Stimulated activated CD4-positive, alpha-beta T cell treated with anti-CD3 and anti-CD28 coated beads, Interleukin-12 subunit alpha, Interleukin-12 subunit beta, amount 100 ng/mL, for 48 hours (primary cell): ENCODE measurements at regions not wholly inside any gene's neighbourhood (a gene's known extent, or its start where the extent isn't known, plus 50 kb on each side); places are given as distances from the start of the nearest gene placed in this dataset.
"Not testable (repeated sequence)": the region's sequence is repeated elsewhere in the genome, so short reads cannot be mapped to it uniquely, and the experiment has no call there.

Experiments
- DNase-seq, 3 donors: peaks; one replicate each; pipeline ENCODE4 v3.0.0-alpha.2; 2020; ENCODE audit warnings: low read depth in 2 of 3, low spot score in 1 of 3

- DNase-seq: no peak
Observed at GRCh38 chr22:48779661-48780596, 1047.7 kb downstream of the BRD1 start.

GRCh38 chr22:48779211-48779643 is 1048.4 kb downstream of the BRD1 start:
- no peak for DNase-seq

DNA sequence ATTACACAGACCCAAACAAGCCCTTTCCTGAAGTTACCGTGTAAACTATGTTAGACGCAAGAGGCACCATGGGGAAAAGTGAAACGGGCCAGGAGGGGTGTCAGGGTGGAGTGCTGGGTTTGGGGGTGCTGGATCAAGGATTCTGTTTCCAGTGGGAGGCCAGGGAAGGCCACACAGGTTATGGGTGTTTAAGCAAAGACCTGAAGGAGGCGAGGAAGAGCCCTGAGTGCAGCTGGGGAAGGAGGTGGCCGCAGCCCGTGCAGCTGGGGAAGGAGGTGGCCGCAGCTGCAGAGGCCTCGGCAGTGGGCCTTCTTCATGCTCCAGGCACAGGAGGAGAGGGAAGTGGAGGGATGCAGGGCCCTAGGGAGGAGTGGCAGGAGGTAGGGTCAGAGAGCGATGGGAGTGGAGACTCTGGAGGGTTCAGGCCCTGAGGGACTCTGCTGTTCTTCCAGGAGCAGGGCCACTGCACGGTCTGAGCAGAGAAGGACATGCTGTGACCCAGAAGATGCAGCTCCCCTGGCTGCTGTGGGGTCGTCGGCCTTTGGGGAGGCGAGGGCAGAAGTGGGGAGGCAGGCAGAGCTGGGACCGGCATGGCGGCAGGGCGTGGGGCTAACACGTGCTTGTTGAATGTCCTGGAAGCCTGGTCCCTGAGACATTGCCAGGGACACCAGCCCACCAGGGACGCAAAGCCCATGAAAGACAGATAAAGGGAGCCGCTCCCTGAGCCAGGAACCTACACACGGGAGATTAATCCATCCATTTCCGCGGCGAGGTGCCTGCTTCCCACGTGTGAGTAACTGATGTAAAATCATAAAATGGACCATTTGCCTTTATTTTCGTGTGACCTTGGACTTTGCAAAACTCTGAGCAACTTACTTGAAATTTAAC is 1049.1 kb downstream of the BRD1 start:
- DNase-seq: no peak

GRCh38 chr22:48772286-48772907 is 1055.3 kb downstream of the BRD1 start:
- DNase-seq: no peak

GRCh38 chr22:48765595-48765994 is 1062.1 kb downstream of the BRD1 start:
- no peak for DNase-seq

DNA sequence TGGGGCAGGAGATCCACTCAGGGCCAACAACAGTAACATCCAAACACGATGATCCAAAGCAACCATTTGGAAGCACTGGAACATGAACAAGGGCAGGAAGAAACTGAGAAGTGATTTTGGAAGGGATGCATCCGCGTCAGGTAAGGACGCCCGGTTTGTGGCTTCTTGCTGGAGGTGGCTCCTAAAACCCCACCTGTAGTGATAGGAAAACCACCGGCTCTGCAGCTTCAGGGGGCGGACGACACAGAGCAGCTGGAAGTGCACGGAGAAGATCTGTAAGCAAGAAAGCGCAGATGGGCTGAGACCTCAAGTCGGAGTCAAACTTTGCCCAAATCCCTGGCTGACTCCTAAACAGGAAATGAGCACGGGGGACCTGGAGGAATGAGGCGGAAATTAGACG is 1066.1 kb downstream of the BRD1 start:
- DNase-seq: no peak

DNA sequence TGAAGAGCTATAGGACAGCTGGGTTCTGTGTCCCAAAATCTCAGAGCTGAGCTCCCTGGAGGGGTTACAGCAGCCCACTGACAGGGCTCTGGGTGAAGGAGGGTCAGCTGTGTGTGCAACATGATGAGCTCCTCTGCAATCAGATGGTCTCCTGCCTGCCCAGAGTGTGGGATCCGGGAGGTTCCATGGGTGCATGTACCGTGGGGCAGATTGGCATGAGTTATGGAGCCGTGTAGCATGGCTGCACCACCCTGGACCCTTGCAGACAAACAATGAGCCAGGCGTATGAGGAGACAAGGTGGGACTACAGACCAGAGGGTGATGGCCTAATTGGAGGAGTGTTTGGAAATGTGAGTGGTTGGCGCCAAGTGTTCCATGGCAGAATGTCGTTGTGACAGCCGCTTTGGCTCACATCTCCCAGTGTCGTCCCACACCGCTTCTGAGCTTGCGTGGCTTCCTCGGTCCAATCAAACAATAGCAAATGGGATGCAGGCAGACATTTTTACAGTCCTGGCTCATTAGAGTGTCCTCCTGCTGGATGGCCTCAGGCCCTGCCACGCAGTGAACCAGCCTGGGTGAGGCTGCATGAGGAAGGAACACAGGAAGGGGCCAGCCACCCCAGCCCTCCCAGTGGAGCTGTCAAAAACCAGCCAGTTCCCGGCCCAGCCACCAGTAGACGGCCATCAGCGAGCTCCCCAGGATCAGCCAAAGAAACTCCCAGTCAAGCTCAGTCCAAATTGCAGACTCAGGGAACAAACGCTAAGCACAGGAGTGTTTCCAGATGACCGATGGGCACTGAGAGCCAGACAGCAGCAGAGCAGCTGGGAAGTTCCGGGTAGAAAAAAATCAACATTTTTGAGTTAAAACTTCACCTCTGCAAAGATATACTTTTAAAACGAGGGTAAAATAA is 1066.9 kb downstream of the BRD1 start:
- DNase-seq: no peak

DNA sequence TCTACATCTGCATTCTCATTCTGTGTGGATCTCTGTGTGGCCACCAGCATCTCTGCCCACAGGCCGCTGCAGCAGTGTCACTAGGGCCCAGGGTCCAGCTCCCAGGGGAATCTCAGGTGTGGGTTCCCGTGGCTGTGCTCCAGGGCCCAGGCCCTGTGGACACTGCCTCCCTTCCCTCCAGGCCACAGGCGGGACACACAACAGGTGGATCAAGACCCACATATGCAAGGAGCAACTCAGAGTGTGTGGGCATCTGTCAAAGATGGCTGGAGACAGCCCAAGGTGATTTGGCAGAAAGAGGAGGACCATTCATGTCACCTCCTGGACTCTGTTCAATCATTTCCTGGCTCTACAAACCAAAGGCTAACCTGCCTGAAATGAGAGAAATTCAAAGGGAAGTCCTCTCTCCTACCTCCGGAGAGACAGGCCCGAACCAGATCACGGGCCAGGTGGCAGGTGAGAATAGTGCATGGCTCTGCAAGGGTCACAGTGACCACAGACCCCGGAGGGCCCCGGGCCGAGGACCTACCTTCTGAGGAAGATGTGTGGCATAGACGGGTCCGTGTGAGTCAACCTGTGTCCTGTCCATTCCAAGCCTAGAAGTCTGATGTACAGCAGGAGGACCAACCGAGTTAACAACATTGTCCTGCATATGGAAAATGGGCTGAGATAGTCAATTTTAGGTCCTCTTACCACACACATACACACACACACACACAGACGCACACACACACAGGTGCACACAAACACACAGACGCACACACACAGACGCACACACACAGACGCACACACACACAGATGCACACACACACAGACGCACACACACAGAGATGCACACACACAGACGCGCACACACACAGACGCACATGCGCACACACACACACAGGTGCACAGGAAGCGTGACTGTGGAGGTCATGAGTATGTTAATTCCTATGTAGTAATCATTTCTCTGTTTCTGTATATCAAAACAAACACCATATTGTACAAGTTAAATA is 1068.5 kb downstream of the BRD1 start:
- no peak for DNase-seq

GRCh38 chr22:48757985-48758561 is 1069.6 kb downstream of the BRD1 start:
- no peak for DNase-seq

DNA sequence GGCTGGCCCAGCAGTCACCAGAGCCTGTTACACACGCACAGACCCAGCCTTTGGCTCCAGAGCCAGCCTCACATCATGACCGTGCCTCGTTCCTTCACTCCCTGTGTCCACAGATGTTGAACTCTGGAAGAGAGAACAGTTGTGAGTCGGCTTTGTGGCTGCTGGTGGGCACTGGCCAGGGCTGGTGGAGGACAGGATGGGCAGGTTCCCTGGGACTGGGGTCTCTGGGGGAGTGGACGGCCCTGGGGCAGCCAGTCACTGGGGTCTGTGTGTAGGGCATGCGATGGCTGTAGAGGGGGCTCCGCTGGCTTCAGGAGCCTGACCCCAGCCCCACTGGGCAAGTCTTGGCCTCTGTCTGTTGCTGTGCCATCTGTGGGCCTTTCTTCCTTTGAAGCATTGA is 1070.1 kb downstream of the BRD1 start:
- no peak for DNase-seq

DNA sequence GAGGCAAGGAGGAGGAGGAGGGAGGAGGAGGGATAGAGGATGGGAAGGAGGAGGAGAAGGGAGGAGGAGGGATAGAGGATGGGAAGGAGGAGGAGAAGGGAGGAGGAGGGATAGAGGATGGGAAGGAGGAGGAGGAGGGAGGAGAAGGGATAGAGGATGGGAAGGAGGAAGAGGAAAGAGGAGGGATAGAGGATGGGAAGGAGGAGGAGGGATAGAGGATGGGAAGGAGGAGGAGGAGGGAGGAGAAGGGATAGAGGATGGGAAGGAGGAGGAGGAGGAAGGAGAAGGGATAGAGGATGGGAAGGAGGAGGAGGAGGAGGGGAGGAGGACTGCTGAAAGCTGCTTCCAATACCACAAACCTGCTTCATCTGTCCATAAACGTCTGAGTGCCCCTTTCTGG is 1070.5 kb downstream of the BRD1 start:
- DNase-seq: not testable (repeated sequence)

DNA sequence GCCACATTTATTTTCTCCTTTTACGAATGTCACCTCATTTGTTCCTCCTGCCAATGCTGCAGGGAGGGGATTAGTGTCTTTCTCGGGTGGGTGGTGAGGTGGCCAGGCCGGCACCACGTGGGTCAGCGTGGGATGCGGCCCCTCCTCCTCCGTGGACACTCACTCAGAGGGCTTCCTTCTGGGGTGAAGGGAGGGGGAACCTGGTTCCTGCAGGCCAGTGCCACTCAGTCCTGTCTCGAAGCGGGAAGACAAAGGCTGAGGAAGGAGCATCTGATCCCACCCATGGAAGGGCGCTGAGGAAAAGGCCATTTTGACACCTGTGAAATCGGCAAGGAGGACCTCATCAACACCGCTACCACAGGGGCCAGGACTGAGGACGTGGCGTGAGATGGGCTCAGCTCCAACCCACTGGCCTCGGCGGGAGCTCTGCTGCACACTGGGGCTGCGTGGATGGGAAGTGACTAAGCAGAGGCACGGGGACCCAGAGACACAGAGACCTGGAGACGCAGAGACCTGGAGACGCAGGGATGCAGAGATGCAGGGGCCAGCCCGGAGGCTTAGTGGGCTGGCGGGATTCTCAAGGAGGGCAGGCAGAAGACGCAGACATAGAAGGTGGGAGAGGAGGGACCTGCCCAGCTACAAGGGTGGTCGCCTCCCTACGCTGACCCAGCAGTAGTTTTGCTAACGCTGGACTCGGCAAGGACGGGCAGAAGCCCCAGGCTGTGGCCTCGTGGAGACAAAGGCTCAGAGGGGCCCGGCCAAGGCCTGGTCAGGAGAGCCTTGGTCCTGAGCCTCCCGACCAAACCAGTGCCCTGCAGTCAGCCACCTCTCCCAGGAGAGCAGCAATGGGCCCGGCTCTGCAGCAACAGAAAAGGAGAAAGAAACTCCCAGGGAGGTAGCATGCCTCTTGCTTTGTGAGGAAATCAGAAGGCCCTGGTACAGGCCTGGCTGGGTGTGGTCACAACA is 1071.2 kb downstream of the BRD1 start:
- no peak for DNase-seq

DNA sequence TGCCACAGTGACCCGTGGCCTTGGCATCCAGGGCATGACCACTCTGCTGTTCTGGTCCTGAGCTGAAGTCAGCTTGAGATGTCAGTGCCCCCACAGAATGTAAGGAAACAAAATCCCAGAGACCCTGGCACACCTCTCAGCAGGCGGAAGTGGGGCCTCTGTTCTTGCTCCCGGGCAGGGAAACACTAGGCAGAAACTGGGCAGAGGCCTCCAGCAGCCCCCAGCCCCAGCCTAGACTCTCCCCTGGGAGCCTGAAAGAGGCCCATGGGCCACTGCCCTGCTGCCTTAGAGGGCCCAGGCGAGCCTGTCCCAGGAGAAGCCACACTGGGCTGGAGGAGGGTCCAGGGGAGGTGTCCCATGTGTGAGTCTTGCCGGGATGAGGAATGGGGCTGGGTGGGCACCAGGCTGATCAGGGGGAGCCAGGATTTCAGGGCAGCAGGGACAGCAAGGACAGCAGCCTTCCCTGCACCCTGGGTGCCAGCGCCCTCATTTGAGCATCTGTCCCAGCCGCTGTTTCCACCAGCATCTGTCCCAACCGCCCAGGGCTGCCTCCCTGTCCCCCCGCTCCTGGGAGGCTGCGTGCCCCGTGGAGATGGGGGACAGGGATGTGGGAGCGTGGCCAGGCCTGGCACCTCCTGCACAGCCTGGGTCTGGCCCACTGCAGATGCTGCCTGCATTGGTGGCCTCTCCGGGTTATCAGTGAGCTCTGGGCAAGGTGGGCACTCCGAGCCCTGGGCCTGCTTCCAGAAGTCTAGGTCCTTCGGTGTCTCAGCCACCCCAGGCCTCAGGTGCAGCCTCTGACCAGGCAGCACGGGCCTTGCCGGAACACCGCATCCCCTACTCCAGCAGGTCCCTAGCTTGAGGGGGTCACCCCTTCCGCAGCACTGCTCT is 1072.4 kb downstream of the BRD1 start:
- DNase-seq: no peak

GRCh38 chr22:48754611-48755058 is 1073.0 kb downstream of the BRD1 start:
- no peak for DNase-seq

GRCh38 chr22:48753752-48754517 is 1073.7 kb downstream of the BRD1 start:
- DNase-seq: no peak

DNA sequence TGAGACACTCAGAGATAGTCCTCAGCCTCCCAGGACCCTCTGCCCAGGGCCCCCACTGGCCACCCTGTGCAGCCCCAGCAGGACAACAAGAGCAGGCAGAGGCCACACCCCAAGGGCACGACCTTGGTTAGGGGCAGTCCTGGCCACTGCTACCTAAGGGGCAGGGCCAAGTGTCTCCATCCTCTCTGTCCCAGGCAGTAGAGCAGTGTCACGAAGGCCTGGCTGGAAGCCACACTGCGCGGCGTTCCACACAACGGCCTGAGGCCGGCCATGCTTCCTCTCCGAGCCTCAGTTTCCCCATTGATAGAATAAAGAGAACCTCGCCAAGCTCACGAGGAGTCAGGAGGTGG is 1074.3 kb downstream of the BRD1 start:
- no peak for DNase-seq
